OCI-LY1 (cell line): ENCODE measurements at regions not wholly inside any gene's neighbourhood (a gene's known extent, or its start where the extent isn't known, plus 50 kb on each side); places are given as distances from the start of the nearest gene placed in this dataset.
A peak's percentile ranks its signal among the peaks of the same experiment; 100 is the strongest.

Source experiments
- H2AFZ ChIP-seq: fragments of 200-600 bp; sonication (generic), shearing (Covaris generic); 2 replicates; pipeline ENCODE4 v1.6.0; 2014; ENCODE audit warnings: antibody characterized with exemption, mild to moderate bottlenecking, low read length
- H3F3A ChIP-seq: fragments of 200-600 bp; sonication (generic), shearing (Covaris generic); 2 replicates; pipeline ENCODE4 v1.6.0; 2014; ENCODE audit warnings: mild to moderate bottlenecking, antibody characterized with exemption, low read length, moderate library complexity; ENCODE audit not compliant: insufficient read depth
- H3K27ac ChIP-seq: fragments of 200-600 bp; sonication (generic); 2 replicates; pipeline ENCODE4 v1.5.1; 2014; ENCODE audit warnings: low read length, mixed run types, mild to moderate bottlenecking, low read depth; ENCODE audit not compliant: poor library complexity, severe bottlenecking
- H3K27me3 ChIP-seq: fragments of 200-600 bp; sonication (generic); 2 replicates; pipeline ENCODE4 v1.6.0; 2014; ENCODE audit warnings: antibody characterized with exemption, mild to moderate bottlenecking, low read length, moderate library complexity; ENCODE audit not compliant: insufficient read depth
- H3K36me3 ChIP-seq: fragments of 200-600 bp; sonication (generic); 2 replicates; pipeline ENCODE4 v1.6.1; 2014; ENCODE audit warnings: mild to moderate bottlenecking, antibody characterized with exemption, low read length, moderate library complexity, mixed read lengths; ENCODE audit not compliant: insufficient read depth
- H3K4me1 ChIP-seq: fragments of 200-600 bp; sonication (generic); 2 replicates; pipeline ENCODE4 v1.5.1; 2014; ENCODE audit warnings: mild to moderate bottlenecking, low read length, moderate library complexity; ENCODE audit not compliant: insufficient read depth, severe bottlenecking
- H3K4me2 ChIP-seq: fragments of 200-600 bp; sonication (generic), shearing (Covaris generic); 2 replicates; pipeline ENCODE4 v1.6.1; 2014; ENCODE audit warnings: low read length
- H3K4me3 ChIP-seq: fragments of 200-600 bp; sonication (generic); 2 replicates; pipeline ENCODE4 v1.5.1; 2014; ENCODE audit warnings: low read length, low read depth, mild to moderate bottlenecking, mixed read lengths; ENCODE audit not compliant: poor library complexity, severe bottlenecking
- H3K79me2 ChIP-seq: fragments of 200-600 bp; shearing (Covaris generic); 2 replicates; pipeline ENCODE4 v1.6.1; 2016; ENCODE audit warnings: mixed run types, low read length, mixed read lengths; ENCODE audit not compliant: insufficient read depth
- H3K9ac ChIP-seq: fragments of 200-600 bp; sonication (generic), shearing (Covaris generic); 2 replicates; pipeline ENCODE4 v1.6.1; 2014; ENCODE audit warnings: mild to moderate bottlenecking, low read length, mixed read lengths
- H3K9me2 ChIP-seq: fragments of 200-600 bp; sonication (generic), shearing (Covaris generic); 2 replicates; pipeline ENCODE4 v1.6.1; 2014; ENCODE audit warnings: low read depth, mild to moderate bottlenecking, low read length, mixed read lengths
- H3K9me3 ChIP-seq: fragments of 200-600 bp; shearing (Covaris generic); 2 replicates; pipeline ENCODE4 v1.6.1; 2014; ENCODE audit warnings: low read length, mixed read lengths
- H4K20me1 ChIP-seq: fragments of 200-600 bp; sonication (generic), shearing (Covaris generic); 2 replicates; pipeline ENCODE4 v1.6.0; 2016; ENCODE audit warnings: mild to moderate bottlenecking, low read length; ENCODE audit not compliant: insufficient read depth
- CTCF ChIP-seq: fragments of 200-600 bp; sonication (generic), shearing (Covaris generic); IDR thresholded peaks from 2 replicates; pipeline ENCODE4 v1.5.1; 2017; ENCODE audit warnings: mild to moderate bottlenecking, antibody characterized with exemption, low read length, moderate library complexity, mixed read lengths
- EZH2 ChIP-seq: fragments of 200-600 bp; sonication (generic), shearing (Covaris generic); IDR thresholded peaks from 2 replicates; pipeline ENCODE4 v1.8.0; 2017; ENCODE audit warnings: borderline replicate concordance, mixed run types, mild to moderate bottlenecking, antibody characterized with exemption, low read length, moderate library complexity, mixed read lengths

GRCh38 chr10:11661441-11661840 is 50.0 kb upstream of the USP6NL start:
- no peaks in the 10 kb centered on the region for H3K79me2 ChIP-seq

More at GRCh38 chr10:11661441-11661840, 50.0 kb upstream of the USP6NL start:
- no peaks in the 10 kb centered on the region for H4K20me1 ChIP-seq
- TF ChIP-seq EZH2 (no peak), CTCF (no peak)
- H3K4me1 ChIP-seq, result peaks cover 47% of the 10 kb centered on the region
- no peaks in the 10 kb centered on the region for H3K9me3 ChIP-seq
- H3K9ac ChIP-seq, result no peak overlapping the region
- H2AFZ ChIP-seq, result no peak overlapping the region
- peaks cover 6% of the 10 kb centered on the region; the same call in 1 of the 2 replicates for H3K36me3 ChIP-seq
- H3K27me3 ChIP-seq, result no peaks in the 10 kb centered on the region; the same call in 1 of the 2 replicates
- peak overlapping the region; percentile 17; the same call in 1 of the 2 replicates for H3K4me2 ChIP-seq
- H3K27ac ChIP-seq, result peak overlapping the region; percentile 7
- no peaks in the 10 kb centered on the region for H3F3A ChIP-seq
- H3K9me2 ChIP-seq, result no peaks in the 10 kb centered on the region
- no peak overlapping the region for H3K4me3 ChIP-seq
